ENCODE measurements at regions not wholly inside any gene's neighbourhood (a gene's known extent, or its start where the extent isn't known, plus 50 kb on each side); places are given as distances from the start of the nearest gene placed in this dataset.

- DNase-seq, result no peak
Observed at GRCh38 chr4:123455360-123455759, 58.8 kb downstream of the SPRY1 start.

GRCh38 chr4:123462007-123462406, 65.4 kb downstream of the SPRY1 start:
- peak; percentile 8 for DNase-seq

DNA sequence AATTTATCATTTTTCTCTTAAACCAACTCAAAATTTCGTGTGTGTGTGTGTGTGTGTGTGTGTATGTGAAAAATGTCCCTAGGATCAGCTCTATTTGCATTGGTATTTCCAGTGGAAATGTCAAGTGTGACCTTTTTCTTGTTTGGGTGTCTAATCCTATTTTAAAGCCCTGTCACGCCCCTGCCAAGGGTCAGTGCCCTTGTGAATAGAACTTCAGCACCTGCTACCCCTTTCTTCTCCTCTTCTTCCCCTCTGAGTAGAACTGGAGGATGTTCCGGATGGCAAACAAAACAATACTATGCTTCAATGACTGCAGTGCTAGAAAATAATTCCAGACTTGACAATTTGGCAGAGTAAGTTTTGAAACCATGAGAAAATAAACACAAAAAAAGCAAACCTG, 67.3 kb downstream of the SPRY1 start:
- no peak for DNase-seq

DNA sequence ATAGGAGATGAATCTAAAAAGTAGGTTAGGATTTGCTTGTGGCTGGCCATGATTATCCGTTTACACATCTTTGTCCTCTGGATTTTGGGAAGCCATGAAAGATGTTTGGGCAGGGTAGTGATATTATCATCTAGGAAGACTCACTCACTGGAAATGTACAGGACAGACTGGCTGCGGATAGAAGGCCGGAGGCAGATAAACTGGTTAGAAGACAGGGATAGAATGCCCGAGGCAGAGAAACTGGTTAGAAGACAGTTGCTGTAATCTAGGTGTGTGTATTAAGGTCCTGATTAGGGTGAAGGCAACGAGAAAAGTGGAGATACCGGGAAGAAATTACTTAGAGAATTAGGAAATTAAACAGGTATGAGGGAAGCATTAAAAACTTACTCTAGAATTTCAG, 68.8 kb downstream of the SPRY1 start:
- DNase-seq, result no peak

GRCh38 chr4:123466080-123466785, 69.6 kb downstream of the SPRY1 start:
- DNase-seq, result no peak

GRCh38 chr4:123468479-123469031, 72.0 kb downstream of the SPRY1 start:
- no peak for DNase-seq

DNA sequence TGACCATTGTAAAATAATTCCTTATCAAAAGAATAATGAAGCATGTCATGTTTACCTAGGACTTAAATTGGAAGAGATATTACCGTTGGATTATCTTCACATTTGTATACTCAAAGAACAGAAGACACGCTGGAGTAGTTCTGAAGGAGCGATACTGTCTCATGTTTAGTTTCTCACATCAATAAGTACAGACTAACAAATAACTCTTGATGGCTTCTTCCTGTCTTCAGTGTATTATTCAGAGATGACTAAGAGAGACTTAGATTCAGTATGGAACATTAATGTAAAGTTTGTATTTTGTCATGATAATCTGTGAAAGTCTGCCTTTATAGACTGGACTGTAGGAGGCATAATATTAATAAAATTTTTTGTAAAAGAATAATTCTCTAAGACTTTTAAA, 72.7 kb downstream of the SPRY1 start:
- DNase-seq, result no peak

DNA sequence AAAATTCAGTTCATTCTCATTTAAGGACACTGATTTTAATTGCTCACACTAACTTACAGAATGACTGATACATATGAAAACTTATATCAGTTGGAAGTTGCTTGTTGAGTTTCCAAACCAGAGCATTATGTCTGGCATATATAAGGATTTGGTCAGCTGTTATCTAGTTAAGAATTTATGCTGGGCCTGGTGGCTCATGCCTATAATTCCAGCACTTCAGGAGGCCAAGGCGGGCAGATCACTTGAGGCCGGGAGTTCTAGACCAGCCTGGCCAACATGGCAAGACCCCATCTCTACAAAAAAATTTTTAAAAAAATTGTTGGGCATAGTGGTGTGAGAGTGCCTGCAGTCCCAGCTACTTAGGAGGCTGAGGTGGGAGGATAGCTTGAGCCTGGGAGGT, 73.1 kb downstream of the SPRY1 start:
- no peak for DNase-seq

GRCh38 chr4:123470640-123471039, 74.0 kb downstream of the SPRY1 start:
- no peak for DNase-seq

GRCh38 chr4:123471655-123472369, 75.2 kb downstream of the SPRY1 start:
- no peak for DNase-seq

DNA sequence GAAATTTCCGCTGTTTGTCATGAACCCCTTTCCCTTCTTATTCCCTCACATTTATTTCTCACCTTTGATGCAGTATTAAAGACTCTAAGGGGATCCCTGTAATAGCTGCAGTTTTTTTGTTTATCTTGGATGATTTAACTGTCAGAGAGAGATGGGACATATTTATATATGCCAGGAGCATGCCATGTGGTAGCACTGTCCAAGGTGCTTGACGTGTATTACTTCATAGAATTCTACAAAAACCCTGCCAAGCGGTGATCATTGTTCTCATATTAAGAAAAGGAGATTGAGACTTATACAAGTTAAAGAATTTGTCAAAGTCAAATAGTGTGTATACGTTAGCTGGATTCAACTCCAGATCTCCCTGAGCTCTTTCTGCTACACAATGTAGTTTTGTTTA, 78.2 kb downstream of the SPRY1 start:
- DNase-seq, result no peak

GRCh38 chr4:123476089-123476488, 79.5 kb downstream of the SPRY1 start:
- no peak for DNase-seq

DNA sequence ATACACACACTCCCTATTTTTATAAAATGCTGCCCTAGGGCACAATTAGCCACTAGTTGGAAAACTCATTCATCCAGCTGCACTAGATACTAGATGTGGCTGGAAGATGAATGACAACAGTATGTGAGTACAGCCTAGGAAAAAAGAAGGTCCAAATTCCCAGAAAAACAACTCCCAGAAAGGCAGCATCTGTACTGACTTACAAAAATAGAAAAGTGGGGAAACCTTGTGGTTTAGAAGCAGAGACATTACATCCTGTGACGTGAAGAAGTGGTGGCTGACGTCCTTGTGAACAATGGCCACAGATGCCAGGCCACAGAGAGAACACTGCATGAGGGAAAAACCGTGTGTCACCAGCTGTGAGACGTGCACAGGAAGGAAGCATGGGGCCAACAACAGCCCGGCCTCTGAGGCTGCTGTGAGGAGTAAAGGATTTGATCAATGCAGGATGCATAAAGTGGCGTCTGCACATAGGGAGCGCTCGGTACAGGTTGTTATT, 81.2 kb downstream of the SPRY1 start:
- DNase-seq, result no peak

DNA sequence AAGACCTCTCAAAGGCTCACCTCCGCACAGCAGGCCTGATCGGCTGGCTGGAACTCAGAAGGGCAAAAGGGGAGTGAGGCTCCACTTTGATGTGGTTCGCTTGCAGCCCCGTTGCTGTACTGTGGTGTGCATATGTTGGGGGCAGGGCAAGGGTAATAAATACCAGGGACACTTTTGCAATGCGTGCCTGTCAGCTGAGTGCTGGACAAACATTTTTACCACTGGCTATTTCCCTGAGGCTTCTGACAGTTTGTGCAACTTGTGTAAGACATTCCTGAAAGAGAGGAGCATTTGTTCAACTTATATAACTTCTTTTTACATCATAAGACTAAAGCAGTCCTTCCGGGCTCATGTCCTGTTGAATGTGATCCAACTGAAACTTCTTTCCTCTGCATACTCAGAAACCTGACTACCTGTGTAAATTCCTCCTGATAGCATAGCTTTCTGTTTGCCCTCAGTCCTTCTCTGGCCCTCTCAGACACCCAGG, 82.3 kb downstream of the SPRY1 start:
- no peak for DNase-seq

DNA sequence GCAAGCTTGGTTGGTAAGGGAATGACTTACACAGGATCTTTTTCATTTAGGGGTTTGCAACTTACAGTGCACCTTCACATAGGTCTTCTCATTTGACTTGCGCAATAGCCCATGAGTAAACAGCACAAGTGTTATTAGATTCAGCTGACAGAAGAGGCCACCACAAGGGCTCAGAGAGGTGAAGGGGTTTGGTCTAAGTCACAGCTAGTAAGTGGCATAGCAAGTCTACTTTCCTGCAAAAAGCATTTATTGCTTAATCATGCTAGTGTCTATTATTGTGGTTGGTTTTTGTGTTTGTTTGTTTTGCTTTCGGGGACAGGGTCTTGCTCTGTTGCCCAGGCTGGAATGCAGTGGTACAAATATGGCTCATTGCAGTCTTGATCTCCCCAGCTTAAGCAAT, 83.3 kb downstream of the SPRY1 start:
- DNase-seq, result no peak

GRCh38 chr4:123480706-123481418, 84.3 kb downstream of the SPRY1 start:
- DNase-seq, result peak; percentile 28

- DNase-seq, result no peak
Observed at GRCh38 chr4:123481717-123482116, 85.1 kb downstream of the SPRY1 start.

DNA sequence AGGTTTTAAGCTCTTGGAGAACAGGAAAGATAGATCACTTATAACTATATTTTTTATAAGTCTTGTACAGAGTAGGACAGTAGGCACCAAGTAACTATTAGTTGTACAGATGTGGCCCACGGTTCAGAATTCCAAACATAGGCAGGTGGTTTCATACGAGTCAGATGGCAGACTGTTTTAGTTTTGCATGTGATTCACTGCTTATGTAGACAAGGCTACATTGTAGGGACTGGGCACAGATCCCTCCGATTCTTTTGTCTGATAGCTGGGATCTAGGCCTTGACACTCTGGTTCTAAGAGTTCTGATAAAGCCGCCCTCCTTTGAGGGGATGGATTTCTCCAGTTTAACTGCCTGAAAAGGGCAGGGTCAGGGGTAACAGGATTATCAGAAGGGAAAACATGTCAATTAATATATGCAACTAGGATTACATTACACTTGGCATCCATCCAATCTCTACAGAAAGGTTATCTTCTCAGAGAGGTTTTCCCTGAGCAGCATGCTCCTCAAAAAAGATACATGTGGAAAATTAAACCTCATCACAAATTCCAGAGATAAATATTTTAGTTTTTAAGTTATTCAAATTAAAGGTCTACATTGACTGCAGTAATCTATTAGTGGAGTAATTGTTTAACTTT, 87.8 kb downstream of the SPRY1 start:
- DNase-seq, result no peak

- DNase-seq, result no peak
Observed at GRCh38 chr4:123485601-123486000, 89.0 kb downstream of the SPRY1 start.

DNA sequence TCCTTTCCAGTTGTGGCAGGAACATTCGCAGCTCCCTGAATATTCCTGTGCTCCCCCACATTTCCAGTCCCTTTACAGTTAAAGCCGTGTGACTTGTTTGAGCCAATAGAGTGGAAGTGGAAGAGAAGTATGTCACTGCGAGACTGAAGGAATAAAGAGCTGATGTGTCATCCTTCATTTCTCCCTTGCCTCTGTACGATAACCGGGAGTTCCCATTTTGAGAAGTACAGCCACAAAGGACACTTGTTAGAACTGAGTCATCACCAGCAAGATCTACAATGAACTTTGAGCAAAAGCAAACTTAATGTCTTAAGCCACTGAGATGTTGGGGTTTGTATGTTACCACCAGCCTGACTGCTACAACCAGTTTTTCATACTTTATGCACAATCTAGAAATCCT, 92.3 kb downstream of the SPRY1 start:
- peak; percentile 49 for DNase-seq

DNA sequence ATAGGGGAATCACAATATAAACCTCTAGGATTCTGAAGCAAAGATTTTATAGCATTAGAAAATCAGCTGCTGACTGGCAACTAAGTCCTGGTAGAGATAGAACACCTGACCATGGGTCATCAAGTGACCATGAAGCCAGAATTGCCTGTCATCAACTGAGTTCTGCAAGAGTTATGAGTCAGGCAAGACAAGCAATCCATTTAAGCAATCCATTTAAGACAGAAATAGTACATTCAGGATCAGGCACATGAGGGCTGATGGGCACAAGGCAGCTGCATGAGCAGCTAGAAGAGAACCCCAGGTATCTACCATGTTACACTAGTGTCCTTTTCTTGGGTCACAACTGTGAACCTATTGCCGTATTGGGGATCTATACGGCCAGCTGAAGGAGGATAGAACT, 98.9 kb downstream of the SPRY1 start:
- peak; percentile 6 for DNase-seq

DNA sequence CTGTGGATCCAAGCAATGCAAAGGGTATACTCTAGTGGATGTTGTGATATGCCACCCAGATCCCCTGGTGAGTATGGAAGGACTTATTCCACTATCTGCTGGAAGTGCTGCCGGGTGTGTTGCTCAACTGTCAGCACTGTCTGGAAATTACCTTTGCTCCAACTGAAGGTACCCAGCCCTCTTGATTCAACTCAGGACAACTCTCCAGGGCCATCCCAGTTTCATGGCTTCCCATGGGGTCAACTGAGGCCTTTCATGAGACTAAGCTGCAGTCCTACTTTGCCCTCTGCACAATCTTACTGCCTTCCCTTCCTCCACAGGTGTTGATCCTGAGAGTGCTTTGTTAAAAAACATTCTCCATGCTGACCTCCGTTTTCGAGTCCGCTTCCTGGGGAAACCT, 99.8 kb downstream of the SPRY1 start:
- no peak for DNase-seq

- no peak for DNase-seq
Observed at GRCh38 chr4:123497340-123497739, 100.7 kb downstream of the SPRY1 start.
